ENCODE measurements at regions not wholly inside any gene's neighbourhood (a gene's known extent, or its start where the extent isn't known, plus 50 kb on each side); places are given as distances from the start of the nearest gene placed in this dataset.

- Histone ChIP-seq H3K36me3 (no peaks in the 10 kb centered on the region), H3K27ac (no peak overlapping the region), H3K9me3 (no peaks in the 10 kb centered on the region), H3K4me3 (no peak overlapping the region), H3K27me3 (no peaks in the 10 kb centered on the region), H3K4me1 (ENCODE audit: insufficient read depth) (no peaks in the 10 kb centered on the region)
- no peak for DNase-seq
- intact Hi-C loops (cut with DNase I), result no loop called here
- TF ChIP-seq CTCF (IDR thresholded peaks at IDR 0.05) (no peak), EP300 (IDR thresholded peaks at IDR 0.05) (no peak), POLR2A (IDR thresholded peaks at IDR 0.05) (no peak)
Observed at GRCh38 chr20:39632757-39633156, 670.6 kb downstream of the DHX35 start.

- intact Hi-C loops (cut with DNase I), result no loop called here
Observed at GRCh38 chr20:39632176-39632575, 670.0 kb downstream of the DHX35 start.

GRCh38 chr20:39631557-39631956, 669.4 kb downstream of the DHX35 start:
- TF ChIP-seq EP300 (IDR thresholded peaks at IDR 0.05), result no peak
- TF ChIP-seq POLR2A (IDR thresholded peaks at IDR 0.05), result no peak
- TF ChIP-seq CTCF (IDR thresholded peaks at IDR 0.05), result no peak
- Histone ChIP-seq H3K27ac (no peak overlapping the region), H3K4me1 (ENCODE audit: insufficient read depth) (no peaks in the 10 kb centered on the region), H3K27me3 (no peaks in the 10 kb centered on the region), H3K36me3 (no peaks in the 10 kb centered on the region), H3K9me3 (no peaks in the 10 kb centered on the region), H3K4me3 (no peak overlapping the region)
- intact Hi-C loops (cut with DNase I), result no loop called here
- no peak for DNase-seq

More at GRCh38 chr20:39632176-39632575, 670.0 kb downstream of the DHX35 start:
- Histone ChIP-seq H3K4me1 (ENCODE audit: insufficient read depth) (no peaks in the 10 kb centered on the region), H3K36me3 (no peaks in the 10 kb centered on the region), H3K9me3 (no peaks in the 10 kb centered on the region), H3K27me3 (no peaks in the 10 kb centered on the region), H3K4me3 (no peak overlapping the region), H3K27ac (no peak overlapping the region)
- DNase-seq, result no peak
- TF ChIP-seq CTCF (IDR thresholded peaks at IDR 0.05) (no peak), EP300 (IDR thresholded peaks at IDR 0.05) (no peak), POLR2A (IDR thresholded peaks at IDR 0.05) (no peak)

GRCh38 chr20:39630215-39630908, 668.2 kb downstream of the DHX35 start:
- TF ChIP-seq EP300 (IDR thresholded peaks at IDR 0.05), result no peak
- no peak for TF ChIP-seq POLR2A (IDR thresholded peaks at IDR 0.05)
- TF ChIP-seq CTCF (IDR thresholded peaks at IDR 0.05), result no peak
- intact Hi-C loops (cut with DNase I), result no loop called here
- Histone ChIP-seq H3K36me3 (no peaks in the 10 kb centered on the region), H3K4me3 (no peak overlapping the region), H3K4me1 (ENCODE audit: insufficient read depth) (no peaks in the 10 kb centered on the region), H3K27me3 (no peaks in the 10 kb centered on the region), H3K27ac (no peak overlapping the region), H3K9me3 (no peaks in the 10 kb centered on the region)
- WGBS, 3 donors, result 85 to 87% (median 86%) methylated on average over 4 of the region's 4 CpGs
- no peak for DNase-seq

Measured in ovary (tissue), 7 donors.